Hematopoietic multipotent progenitor cell (in vitro differentiated cells): ENCODE measurements at regions not wholly inside any gene's neighbourhood (a gene's known extent, or its start where the extent isn't known, plus 50 kb on each side); places are given as distances from the start of the nearest gene placed in this dataset.
A peak's percentile ranks its signal among the peaks of the same experiment; 100 is the strongest.

Experiments
- DNase-seq, 3 donors: peaks; one replicate each; pipeline ENCODE4 v3.0.0-alpha.2; 2011 to 2015; ENCODE audit warnings: low read depth in 2 of 3, low spot score in 2 of 3

DNA sequence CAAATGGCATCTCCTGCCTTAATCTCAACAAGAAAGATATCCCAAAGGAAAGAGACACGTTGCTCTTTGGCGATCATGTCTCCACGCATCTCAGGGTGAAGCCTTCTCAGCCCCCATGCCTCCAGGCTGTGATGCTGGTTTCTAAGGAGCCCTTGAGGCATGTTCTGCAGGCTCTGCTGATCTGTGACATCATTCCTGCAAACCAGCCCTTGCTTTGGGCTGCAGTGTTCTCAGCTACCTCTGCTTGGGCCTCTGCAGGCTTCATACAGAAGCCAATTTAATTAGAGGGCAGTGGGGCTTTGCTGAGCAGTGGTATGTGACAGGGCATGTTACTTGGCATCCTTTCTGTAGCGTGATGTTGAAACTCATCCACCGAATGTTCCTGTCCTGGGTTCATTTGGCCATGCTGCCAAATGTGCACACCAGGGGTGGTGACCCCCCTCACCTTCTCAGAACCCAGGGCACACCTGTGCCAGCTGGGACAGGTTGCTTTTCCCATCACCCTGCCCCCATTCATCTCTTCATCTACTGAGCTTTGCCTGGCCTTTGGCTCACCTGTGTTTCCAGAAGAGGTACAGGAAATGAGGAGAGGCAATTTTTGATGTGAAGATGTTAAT, 230.9 kb downstream of the TEX29 start:
- DNase-seq = no peak

GRCh38 chr13:111552891-111553655, 232.6 kb downstream of the TEX29 start:
- no peak for DNase-seq

DNA sequence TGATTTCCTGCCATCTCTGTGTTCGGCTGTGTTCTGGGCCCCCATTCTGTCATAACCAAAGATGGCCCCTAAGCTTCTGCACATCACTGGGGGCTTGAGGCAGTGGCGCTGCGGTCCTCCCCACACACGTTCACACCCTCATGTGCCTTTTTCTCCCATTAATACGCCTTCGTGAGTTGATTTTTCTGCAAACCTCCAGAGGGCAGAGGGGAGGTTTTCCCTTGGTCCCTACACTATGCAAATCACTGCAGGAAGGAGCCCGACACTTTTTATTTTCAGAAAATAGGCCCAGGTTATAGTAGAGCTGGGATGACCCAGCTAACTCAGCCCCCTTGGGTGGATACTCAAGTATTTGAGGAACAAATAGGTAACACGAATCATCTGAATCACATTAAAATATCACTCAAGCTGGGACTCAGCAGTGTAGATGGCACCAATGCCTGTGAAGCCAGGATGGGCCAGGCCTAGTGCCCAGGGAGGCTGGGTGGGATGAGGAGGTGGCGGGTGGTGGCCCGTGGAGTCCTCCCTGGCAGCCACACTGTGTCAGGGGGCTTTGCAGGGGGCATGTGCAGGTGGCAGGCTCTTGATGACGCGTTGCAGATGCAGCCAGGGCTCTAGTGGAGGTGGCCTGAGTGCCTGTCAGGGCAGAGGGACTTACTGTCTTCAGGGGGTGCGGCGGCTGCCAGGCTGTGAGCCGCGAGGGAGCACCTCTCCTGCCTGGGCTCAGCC, 234.3 kb downstream of the TEX29 start:
- no peak for DNase-seq

- no peak for DNase-seq
These were observed 234.9 kb downstream of the TEX29 start for GRCh38 chr13:111555268-111555808.

- DNase-seq = no peak
These were observed 235.5 kb downstream of the TEX29 start for GRCh38 chr13:111555903-111556302.

DNA sequence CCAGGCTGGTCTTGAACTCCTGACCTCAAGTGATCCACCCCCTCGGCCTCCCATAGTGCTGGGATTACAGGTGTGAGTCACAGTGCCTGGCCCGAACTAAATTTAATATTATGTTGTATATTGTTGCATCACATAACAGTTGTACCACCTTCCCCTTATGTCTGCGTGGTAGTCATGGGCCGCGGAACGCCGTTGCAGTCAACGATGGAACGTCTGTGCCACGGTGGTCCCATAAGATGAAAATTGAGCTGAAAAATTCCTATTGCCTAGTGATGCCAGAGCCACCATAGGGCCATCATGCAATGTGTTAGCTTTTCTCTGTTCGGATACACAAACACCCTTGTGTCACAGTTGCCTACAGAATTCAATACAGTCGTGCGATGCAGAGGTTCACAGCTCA, 236.1 kb downstream of the TEX29 start:
- DNase-seq = no peak

DNA sequence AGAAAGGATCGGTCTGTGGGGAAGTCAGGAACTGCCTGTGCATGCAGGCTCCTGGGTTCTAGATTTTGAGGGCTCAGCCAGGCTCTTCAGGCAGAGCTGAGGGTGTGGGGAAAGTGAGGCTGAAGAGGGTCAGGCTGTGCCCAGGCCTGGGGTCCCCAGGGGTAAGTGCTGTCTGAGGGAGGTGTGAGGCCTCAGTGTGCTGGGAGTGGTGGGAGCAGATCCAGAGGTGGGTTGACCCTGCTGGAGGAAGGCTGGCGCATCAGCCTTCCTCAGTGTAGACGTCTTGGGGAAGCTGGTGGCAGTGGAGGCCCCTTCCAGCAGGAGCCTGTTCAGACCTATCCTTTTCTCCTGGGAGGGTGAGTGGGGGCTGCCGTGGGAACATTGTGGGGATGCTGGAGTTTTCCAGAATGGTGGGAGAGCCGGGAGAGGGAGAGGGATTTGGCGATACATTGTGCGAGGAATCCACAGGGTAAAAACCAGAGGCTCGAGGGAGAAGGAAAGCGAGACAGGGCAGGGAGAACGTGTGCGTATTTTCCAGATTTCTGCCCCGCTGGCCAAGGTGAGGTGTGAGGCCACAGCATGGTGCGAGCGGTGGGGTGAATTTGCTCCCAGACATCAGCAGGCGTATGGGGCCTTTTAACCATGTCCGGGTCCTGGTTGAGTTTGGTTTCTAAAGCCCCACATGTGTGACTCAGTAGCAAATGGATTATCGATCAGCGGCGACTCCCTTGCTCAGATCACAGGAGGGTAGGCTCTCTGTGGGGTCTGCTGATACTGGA, 237.7 kb downstream of the TEX29 start:
- no peak for DNase-seq

- no peak for DNase-seq
These were observed 238.3 kb downstream of the TEX29 start for GRCh38 chr13:111558700-111559088.

DNA sequence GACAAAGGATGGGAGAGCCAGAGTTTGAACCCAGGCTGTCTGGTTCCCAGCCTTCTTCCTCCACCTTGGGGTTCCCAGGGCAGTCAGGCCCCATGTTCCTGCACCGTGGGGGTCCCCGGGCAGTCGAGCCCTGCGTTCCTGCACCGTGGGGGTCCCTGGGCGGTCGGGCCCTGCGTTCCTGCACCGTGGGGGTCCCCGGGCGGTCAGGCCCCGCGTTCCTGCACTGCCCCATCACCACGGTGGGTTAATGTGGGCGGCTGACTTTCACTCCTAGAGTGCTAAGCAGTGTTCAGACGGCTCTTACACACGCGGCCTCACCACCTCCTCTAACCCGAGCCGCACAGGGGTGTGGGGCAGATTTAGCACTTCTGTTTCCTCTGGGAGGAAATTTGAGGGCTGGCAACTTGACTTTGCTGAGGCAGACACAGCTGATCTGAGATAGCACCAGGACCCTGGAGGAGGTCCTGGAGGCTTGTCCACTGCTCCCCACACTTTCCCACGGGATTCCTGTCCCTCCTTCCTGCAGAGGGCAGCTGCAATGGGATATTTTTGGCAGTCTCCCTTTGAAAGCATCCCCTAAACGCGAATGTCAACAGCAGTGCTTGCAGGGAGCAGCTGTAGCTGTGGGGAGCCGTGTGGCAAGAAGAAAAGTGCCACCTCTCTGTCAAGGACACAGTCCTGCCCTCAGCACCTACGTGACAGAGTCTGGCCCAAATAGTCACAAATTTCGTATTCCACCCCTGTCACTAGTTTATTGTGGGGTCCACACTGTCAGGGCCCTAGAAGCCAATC, 239.4 kb downstream of the TEX29 start:
- peak in 1 of 3 donors; percentile 16 for DNase-seq

GRCh38 chr13:111561091-111561781, 240.8 kb downstream of the TEX29 start:
- DNase-seq = no peak

GRCh38 chr13:111562716-111563115, 242.3 kb downstream of the TEX29 start:
- DNase-seq = no peak

DNA sequence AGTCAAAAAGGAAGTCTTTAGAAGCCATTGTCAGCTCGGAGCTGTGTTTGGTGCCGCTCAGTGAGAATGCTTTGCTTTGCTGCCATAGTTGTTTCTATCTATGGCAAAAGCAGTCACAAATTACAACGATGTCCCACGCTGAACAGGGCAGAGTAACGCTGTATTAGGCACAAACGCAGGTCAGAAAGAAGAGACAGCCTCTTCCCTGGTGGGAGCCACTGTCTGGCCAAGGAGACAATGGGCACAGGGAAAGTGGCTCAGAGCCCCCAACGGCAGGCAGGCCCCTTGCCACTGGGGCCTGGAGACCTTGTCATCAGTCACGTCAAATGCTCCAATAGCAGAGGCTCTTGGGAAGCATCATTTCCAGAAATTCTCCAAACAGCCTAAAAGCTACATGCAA, 244.2 kb downstream of the TEX29 start:
- no peak for DNase-seq

DNA sequence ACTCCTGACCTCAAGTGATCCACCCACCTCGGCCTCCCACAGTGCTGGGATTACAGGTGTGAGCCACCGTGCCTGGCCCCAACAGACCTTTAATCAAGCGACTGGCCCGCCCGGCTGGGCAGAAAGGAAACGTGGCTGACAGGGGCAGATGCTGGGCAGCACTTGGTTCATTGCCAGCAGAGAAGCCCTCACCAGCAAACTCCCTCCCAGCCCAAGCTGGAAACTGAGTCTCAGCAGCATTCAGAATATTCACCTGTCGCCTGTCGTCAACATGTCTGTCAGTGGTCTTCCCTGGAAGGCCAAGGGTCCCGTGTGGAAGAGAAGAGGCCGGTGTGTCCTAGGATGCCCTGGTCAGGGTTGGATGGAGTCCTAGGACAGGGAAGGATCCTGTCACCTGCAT, 245.0 kb downstream of the TEX29 start:
- DNase-seq = no peak

GRCh38 chr13:111566567-111566966, 246.1 kb downstream of the TEX29 start:
- DNase-seq = no peak

DNA sequence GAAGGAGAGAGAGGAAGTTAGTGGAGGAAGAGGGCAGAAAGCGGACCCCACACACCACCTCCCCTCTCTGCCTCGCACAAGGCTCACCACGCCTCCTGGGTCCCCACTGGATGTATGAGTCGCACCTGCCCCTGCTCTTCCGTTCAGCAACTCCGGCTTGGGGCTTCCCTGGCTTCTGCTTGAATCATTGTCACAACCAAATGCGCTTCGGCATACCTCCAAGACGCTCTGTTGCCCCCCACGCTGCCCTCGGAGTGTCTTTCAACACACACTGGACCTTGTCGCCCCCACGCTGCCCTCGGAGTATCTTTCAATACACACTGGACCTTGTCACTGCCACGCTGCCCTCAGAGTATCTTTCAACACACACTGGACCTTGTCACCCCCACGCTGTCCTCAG, 247.2 kb downstream of the TEX29 start:
- no peak for DNase-seq

DNA sequence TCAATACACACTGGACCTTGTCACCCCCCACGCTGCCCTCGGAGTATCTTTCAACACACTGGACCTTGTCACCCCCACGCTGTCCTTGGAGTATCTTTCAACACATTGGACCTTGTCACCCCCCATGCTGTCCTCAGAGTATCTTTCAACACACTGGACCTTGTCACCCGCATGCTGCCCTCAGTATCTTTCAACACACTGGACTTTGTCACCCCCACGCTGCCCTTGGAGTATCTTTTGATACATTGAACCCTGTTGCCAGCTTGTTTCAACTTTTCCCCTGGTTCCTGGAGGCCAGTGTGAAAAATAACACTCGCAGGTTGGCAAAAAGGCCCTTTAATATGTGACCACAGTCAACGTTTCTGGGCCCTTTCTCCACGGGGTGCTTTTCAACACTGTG, 247.8 kb downstream of the TEX29 start:
- no peak for DNase-seq

- no peak for DNase-seq
These were observed 250.5 kb downstream of the TEX29 start for GRCh38 chr13:111570911-111571310.

DNA sequence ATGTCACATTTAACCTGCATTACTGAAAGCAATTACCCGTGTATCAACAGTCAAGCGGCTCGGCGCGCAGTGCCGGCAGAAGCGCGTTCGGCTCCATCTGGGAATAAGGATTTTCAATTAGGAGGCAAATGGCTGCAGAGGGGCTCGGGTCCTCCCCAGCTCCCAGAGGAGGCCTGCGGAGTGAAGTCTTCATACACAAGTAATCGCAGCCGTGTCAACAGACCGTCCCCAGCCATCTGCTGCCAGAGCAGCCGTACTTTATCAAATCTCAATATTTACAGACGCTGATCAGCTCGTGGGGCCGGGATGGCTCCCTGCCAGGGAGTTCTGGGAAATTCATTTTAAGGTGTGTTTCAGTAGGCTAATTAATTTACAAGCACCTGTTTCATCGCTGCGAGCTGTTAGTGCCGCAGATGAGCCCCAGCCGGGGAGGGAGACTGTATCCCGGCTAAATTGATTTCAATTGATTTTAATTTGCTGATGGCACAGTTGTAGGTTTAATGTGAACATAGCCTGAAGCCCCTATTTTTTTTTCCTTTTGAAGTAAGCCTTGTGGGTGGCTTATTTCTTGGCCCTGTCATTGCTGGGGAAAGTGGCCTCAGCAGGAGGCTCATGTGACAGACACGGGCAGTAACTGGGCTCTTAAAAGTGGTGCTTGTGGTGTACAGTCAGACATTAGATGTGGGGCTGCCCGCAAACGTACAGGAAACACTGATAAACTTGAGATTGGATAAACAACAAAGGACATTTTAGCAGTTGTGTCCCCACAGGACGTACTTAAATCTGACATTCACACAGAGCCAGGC, 252.7 kb downstream of the TEX29 start:
- no peak for DNase-seq

GRCh38 chr13:111573801-111574200, 253.4 kb downstream of the TEX29 start:
- no peak for DNase-seq
